D341Med (cell line): ENCODE measurements at regions not wholly inside any gene's neighbourhood (a gene's known extent, or its start where the extent isn't known, plus 50 kb on each side); places are given as distances from the start of the nearest gene placed in this dataset.

Experiments used
- DNase-seq: peaks from one replicate; pipeline ENCODE4 v3.0.0; 2012; ENCODE audit warnings: low spot score

DNA sequence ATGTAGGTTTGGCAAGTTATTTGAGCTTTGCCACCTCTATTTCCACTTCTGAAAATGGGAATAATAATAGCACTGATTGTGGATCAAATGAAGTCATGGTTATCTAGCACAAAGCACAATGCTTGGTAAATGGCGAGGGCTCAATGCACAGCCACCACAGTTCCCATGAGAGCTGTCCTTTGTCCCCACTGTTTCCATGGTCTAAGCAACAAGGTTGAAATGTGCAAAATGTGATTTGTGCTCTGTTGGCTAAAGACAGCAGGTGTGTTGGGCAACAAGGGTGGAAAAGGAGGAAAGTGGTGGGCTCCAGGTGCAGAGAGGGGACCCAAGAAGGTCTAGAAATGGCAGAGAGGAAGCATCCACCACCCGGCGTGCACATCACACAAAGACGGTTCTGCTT lies 200.5 kb downstream of the TRIM29 start:
- DNase-seq: no peak

DNA sequence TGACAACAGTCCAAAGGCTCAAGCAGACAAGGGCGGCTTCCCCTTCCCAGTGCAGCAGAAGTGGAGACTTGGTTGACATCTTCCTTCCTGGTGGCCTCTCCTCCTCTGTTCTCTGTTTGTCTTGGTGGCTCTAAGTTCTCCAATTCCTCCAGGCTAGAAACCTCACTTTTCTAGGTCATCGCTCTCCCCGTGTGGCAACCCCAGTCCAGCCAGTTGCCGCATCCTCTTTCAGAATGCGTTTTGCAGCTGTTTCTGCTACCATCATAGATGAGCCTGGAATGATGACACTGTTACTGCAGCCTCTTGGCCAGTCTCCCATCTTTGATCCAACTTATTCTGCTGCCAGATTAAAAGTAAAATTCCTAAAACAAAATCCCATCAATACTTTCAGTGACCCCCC lies 201.5 kb downstream of the TRIM29 start:
- no peak for DNase-seq

DNA sequence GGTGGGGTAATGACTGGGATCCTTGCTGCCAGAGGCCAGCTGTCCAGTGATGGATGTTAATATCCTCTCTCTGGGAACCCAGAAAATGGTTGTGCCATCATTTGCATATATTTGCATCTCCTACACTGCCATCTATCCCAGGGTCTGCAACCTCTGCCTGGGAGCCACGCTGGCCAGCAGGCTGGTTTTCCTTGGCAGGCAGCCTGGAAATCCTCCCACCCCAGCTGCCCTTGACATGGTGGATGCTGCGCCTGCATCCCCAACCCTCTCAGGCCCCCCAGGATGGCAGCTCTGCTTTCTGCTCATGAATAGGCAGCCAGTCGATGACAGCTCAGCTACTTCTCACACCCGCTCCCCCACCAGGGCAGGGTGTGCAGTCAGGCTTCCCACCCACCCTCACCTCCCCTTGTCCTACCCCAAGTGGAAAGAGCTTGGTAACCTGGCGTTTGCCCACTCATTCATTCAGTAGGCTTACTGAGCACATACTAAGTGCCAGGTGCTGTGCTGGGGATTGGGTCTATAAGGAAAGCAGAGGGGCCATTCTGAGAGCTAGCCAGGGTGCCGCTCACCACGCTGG lies 202.5 kb downstream of the TRIM29 start:
- no peak for DNase-seq

DNA sequence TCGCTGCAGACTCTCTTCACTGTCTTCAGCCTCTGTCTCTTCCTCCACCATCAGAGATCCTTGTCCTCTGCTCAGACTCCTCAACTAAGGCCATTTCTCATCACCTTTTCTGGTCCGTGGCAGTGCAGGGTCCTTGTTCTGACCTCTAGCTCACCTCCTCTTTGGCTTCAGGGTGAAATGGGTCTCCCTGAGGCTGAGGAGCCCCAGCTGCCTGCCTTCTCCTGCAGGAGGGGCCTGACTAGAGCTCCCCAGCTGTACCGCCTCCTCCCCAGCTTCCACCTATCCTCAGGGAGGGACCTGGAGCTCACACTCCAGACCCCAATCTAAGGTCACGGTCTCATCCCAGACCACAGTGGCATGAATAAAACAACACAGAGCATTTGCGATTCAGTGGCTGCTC lies 203.0 kb downstream of the TRIM29 start:
- no peak for DNase-seq

DNA sequence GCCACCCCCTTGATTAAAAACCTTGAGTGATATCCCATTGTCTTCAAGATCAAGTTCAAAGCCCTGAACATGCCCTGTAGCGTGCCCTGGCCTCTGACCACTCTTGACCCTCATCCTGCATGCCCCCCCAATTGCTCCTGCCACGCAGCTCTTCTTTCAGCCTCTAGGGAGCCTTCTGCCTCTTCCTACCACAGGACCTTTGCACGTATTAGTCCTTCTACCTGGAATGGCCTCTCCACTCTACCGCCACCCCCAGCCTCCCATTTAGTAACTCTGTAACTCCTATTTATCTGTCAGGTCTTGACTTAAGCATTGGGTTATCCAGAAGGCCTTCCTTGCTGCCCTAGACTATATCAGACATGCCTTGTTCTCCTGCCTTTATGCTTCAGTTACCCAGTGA lies 203.6 kb downstream of the TRIM29 start:
- no peak for DNase-seq

DNA sequence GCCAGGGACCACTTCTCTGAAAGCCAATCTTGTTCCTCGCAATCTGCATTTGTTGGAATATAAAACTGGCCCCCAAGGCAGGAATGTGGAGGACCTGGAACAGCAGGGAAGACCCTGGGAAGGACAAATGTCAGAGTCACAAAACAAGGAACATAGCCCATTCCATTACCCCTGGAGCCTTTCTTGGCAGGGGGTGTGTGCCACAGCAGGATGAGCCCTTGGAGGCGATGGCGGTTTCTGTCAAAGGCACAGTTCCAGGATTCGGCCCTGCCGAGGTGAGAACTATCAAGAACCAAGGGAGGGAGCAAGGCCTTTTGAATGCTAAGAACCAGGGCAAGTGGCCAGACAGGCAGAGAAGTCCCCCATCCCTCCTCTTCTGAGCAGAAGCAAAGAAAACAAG lies 204.3 kb downstream of the TRIM29 start:
- DNase-seq: no peak

DNA sequence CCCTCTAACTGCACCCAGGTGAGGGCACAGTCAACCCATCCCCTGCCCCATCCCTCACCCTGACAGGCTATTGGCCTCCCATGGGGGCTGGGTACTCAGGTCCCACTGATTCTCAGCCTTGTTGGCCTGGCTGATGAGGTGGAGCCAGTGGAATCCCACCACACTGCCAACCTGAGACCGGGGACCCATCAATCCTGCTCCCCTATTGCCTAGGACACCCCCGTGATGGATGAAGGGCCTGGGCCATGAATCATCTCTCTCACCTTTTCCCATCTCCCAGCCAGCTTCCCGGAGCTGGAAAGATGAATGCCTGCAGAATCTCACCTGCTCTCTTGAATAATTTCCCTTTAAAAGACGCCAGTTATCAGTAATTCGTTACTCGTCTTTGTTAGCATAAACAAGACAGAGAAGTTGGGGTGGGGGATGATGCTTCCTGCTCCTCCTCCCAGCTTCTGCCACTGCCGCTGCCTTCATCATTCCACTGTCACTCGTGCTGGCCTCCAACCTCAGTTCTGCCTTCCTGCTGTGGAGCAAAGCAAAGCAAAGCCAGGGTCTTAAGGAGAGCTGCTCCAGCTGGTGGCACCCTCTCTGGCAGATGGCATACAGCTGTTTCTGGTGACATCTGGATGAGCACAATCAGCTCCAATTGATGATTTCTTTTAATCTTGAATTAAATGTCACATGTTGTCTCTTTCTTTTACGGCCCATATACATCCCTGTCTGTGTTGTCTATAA lies 204.0 kb upstream of the NECTIN1 start:
- DNase-seq: no peak

DNA sequence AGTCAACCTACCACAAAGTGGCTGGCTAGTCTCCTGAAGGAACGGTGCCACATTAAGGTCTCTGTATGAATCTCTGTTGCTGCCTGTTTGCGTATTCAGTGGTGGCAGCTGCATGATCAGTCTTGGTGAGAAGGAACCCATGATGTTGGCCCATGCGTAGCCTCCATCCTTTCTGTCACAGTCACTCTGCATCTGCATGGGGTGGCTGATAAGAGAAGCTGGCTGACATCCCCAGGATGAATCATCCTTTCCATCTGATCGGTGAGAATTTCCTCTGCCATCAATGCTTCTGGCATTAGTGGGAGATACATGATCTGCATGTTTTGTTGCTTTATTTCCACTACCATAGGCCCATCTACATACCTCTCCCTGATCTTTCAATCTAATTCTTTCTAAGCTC lies 199.0 kb upstream of the NECTIN1 start:
- no peak for DNase-seq

DNA sequence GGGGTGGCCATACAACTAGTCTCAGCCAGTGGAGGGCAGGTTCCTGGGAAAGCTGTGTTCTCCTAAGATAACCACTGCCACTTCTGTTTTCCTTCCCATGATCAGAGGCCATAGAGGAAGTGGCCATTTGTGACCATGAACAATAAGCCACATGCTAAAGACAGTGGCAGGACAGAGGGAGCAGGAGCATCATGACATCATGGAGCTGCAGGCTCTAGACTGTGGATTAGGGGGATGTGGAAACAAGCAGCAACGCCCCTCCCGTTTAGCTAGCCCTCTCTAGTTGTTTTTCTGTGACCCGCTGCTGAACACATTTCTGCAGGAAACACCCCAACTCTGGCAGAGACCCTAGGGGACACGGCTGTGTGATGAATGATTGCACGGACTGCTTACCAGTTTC lies 195.0 kb upstream of the NECTIN1 start:
- no peak for DNase-seq

DNA sequence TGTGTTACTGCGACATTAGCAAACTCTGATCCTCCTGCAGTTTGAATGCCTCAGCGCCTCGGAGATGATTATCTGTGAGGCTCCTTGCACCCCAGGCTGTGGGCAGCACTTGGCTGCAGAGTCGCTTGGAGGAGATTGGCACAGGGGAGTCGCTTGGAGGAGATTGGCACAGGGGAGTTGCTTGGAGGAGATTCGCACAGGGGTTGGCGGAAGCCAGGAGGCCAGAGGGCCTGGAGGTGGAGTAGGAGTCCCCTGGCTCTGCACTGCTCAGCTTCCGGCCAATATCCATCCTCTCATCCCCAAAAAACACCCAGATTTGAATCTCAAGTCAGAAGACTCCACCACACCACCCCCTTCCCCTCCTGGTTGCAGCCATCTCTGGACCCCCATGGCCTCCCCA lies 192.6 kb upstream of the NECTIN1 start:
- no peak for DNase-seq

DNA sequence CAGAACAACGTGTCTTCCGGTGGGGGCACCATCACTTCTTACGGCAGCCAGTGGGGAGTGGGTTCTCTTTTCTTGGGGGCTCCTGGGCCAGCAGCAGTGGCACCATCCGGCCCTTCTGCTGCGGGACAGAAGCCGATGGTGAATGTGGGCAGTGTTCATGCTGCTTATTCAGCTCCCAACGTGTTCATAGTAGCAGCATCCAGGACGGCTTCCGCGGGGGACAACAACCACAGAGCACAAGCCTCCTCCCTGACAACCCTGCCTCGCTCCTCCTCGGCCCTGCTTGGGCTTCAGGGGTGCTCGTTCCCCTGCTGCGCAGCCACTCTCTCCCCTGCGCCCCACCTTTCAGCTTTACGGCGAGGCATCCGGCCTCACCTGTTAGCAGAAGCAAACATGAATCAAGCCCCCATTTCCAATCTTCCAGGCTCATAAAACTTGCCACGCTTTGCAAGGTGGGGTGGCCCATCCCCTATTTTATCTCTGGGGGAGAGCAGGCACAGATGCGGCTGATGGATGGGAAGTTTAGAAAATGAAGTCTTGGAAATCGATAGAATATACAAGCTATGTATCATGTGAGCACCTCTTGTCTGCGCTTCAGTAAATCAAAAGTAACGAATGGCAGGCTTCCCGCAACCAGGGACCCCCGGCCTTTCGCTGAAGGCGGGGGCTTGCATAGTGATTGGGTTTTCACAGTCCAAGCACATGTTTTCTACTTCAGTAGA lies 191.8 kb upstream of the NECTIN1 start:
- no peak for DNase-seq

DNA sequence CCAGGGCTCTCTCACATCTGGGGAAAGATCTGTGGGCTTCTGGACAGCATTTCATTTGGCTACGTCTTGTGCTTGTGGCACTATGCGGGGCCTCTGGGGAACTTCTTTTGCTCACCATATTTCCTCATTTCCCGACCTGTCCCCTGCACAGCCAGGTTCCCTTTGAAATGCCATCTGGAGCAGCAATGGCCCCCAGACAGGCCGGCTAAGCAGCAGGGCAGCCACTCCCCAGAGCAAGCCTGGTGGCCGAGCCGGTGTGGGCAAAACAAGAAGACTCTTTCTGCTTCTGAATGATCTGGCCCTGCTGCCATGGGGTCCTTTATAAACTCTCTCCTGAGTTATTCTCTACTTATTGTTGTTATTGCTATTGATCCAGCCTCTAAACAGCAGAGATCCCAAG lies 190.7 kb upstream of the NECTIN1 start:
- no peak for DNase-seq

DNA sequence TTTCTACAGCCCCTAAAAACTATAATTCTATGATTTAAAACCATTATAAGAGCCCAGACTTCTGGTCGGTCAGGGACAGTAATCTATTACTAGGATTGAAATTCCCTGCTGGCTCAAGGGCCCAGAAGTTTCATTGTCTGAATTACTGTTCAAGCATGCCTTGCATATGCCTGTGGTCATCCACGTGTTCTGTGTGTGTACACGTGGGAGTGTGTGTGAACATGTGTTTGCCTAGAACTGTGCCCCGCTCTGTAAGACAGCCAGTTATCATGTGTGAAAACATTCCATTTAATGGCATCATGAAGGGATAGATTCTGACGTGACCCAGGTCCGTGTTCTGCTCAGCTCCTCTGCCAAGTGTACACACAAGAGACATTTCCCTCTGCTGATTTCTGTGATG lies 189.3 kb upstream of the NECTIN1 start:
- DNase-seq: no peak

DNA sequence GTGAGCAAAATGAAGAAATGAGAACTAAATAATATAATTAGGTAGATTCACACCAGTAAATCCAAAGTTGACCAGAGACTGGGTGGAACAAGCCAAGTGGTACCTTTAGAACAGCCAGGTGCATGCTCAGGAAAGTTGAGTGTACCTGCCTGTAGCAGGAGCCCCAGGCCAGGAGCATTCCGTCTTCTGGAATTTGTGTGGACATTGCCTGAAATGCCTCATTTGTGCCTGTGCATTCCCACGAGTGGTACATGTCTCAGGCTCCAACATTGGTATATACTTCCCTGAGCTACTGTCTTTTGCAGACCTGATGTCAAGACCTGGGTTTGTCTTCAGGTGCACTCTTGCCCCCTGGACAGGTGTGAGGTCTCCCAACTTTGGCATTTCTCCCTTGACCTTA lies 187.6 kb upstream of the NECTIN1 start:
- no peak for DNase-seq

DNA sequence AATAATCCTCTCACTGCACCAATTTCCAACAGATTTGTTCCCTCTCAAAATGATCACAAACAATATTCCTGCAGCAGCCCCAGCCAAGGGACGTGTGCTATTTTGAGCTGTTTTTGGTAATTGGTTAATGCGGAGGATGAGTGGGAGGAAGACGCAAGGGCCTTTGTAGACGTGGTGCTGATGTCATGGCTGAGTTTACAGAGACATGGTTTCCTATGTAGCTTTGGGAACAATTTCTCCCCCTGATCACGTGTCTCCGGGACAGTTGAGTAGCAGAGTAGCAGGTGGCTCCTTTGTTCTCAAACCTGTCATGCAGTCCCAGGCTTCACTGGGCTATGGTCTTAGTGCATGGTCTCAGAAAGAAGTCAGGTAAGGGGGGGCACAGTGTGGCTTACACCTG lies 183.2 kb upstream of the NECTIN1 start:
- no peak for DNase-seq

DNA sequence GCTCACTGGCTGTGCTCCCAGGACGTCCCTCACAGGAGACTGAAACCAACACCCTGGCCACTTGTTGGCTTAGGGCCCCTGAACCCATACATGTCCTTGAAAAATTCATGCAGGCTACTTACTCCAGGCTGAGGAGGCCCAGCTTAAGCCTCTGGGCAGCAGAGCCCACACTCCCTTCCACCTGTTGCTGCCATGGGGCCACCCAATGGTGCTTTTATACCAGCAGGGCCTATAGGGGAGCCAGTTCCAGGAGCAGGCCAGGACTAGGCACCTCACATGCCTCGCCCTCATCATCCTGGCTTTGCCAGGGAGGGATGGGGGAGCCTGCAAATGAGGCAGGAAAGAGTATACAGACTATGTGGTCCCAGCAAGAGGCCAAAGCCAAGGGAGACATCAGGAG lies 181.7 kb upstream of the NECTIN1 start:
- DNase-seq: no peak

DNA sequence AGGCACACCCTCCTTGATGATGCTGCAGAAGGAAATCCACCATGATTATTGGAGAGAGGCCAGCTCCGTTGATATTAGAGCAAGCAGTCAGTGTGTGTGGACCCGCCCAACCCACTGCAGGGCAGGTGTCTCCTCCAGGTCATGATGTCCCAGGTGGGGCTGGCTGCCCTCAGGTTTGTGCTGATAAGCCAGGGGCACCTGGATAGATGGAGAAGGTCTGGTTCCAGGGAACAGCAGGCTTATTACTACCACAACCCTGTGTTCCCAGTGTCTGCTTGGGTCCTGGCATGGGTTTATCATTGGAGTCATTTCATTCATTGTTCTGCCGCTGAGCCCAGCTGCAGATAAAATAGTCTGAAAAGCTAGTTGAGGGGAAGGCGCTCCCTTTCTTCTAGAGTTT lies 181.1 kb upstream of the NECTIN1 start:
- DNase-seq: no peak

DNA sequence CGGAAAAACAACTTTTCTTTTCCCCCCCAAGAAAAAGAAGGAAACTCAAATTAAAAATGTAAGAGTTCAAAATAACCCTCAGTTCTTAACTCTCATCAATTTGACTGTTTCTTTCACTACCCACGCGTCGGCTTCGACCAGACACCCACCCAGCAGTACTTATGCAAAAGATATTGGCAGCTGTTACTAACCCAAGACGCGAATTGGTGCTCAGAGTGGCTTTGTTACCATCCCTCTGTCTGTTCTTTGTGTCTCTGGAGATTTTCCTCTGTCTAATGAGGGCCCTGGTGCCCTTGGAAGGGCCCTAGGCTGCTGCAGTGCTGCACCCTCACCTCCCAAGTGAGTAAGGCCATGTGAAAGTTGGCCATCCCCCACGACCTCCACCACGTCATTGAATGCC lies 180.5 kb upstream of the NECTIN1 start:
- no peak for DNase-seq

DNA sequence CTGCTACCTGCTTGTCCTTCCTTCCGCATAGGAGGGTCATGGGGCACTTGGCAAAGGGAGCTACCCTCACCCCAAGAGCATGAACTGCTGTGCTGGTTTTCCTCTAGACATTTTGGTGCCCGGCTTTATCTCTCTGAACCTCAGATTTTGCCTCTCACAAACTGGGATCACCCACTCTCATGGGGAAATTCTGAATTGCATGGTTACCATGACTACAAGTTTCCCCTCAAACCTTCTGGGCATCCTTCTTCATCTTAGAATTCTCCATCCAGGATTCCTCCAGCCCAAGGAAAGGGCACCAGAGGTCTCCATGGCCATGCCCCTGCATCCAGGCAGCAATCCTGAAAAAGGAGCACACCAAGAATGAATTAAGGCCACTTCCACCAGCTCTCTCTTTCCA lies 180.1 kb upstream of the NECTIN1 start:
- no peak for DNase-seq

DNA sequence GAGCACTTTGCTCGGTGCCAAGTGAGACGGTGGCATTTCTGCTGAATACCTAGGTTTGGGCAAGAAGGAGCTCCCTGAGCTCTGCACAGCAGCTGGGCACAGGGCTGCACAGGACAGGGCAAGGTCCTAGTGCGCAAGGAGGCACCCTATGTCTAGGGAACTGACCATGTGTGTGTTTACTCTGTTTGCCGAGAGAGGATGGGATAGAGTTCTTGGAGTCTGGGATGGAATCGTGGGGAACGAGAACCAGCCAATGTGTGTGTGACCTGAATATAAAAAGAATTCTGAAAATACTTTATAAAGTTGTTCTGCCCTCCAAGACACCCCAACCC lies 179.5 kb upstream of the NECTIN1 start:
- DNase-seq: no peak

DNA sequence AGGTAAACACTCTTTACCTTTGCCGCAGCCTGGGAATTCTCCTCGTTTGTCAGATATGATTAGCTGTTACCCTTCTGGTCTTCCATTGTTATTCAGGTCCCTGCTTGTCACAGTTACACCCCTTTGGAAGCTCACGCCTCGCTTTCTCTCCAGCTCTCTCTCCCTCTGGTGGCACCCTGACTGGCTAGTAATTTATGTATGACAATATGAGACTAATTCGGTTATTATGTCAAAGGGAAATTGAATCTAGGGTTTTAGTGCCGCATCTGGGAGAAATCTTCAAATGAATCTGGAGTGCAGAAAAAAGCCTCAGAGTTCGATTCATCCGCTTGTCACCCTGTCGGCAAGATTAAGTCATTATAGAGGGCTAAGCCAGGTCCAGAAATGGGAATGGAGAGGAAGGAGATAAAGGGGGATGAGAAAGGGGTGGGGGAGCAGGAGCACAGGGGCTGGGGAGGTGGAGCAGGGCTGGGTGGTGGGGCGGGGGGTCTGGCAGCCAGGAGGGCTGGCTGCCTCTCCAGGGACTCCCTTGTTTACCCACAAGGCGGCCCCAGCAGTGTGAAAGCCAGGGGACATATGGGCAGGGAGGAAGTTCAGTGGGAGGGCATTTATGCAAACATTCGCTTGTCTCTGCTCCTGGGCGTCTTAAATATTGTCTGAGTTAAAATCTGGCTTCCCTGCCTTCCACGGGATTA lies 179.0 kb upstream of the NECTIN1 start:
- DNase-seq: peak; percentile 87

DNA sequence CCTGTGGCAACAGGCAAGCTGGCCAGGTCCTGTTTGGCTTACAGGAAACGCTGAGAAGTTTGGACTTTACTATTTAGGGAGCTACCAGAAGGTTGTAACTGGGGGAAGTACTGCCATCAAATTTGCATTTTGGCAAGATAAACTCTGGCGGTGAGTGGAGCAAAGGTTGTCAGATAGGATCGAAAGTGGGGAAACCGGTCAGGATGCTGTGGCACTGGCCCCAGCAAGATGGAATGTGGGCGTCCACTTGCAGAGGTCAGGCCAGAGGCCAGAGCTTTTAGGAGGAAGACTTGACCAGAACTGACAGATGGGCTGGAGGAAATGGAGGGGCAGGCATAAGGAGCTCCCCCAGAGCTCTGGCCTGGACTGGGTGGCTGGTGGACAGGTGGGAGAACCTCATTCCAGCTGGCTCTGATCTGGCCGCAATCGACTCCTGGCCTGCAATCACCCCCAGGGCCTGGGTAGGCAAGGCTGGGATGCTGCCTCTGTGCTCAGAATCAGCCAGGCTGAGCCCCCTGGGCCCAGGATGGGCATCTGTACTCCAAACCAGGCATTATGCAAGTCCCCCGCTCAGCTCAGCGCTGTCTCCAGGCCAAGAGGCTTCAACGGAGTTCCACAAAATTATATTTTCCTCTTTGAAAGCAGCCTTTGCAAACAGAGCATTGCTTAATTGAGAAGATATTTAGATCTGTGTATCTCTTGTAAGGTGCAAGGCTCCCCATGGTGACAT lies 178.3 kb upstream of the NECTIN1 start:
- DNase-seq: peak; percentile 36

DNA sequence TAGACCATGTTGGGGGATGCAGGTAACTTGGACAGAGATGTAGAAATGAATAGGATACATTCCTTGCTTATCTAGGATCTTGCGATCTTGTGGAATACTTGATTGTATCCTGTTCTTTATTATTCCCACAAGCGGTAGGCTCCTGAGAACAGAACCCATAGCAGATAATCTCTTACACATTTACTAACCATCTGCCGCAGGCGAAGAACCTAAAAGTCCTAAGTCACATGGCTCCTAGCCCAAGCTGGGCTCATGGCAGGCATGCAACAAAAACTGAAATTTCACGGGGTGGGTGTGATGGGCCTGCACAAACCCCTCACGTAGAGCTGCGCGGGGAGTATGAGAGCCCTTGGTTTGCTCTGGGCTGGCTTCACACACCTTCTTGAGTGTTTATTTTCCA lies 177.4 kb upstream of the NECTIN1 start:
- DNase-seq: no peak
